H1 (cell line): ENCODE measurements at regions not wholly inside any gene's neighbourhood (a gene's known extent, or its start where the extent isn't known, plus 50 kb on each side); places are given as distances from the start of the nearest gene placed in this dataset.

Experiments
- CTCF ChIA-PET: fragments of 300-600 bp; sonication (Branson Sonifier 250); formaldehyde crosslinking; loops from one replicate; lab custom pipeline; 2021; ENCODE audit not compliant: partially characterized antibody; lab: Charles Lee
- POLR2A ChIA-PET: fragments of 300-600 bp; sonication (Branson Sonifier 250); formaldehyde crosslinking; loops from one replicate; lab custom pipeline; 2021; ENCODE audit warnings: inconsistent platforms; ENCODE audit not compliant: partially characterized antibody; lab: Charles Lee
- DNase-seq, 2 experiments: peaks; one replicate each; pipeline versions ENCODE4 v3.0.0 to v3.0.0-alpha.2; 2010 to 2022; ENCODE audit warnings: low spot score in 2 of 2, low read depth in 1 of 2, mixed read lengths in 1 of 2
- FAIRE-seq: peaks from 2 replicates; lab custom pipeline; 2011; peaks lifted over from hg19 to GRCh38; lab: Jason Lieb, UNC
- H2AFZ ChIP-seq: 2 replicates; pipeline ENCODE4 v1.8.1; 2012; ENCODE audit warnings: low read length, inconsistent platforms
- H2AK5ac ChIP-seq: 2 replicates; pipeline ENCODE4 v1.6.1; 2013; ENCODE audit warnings: low read depth, low read length
- H2BK120ac ChIP-seq: replicated peaks from 2 replicates; pipeline ENCODE3; 2013; ENCODE audit warnings: low read depth, low read length, inconsistent platforms
- H2BK12ac ChIP-seq: 2 replicates; pipeline ENCODE4 v1.6.1; 2013; ENCODE audit warnings: low read depth, low read length
- H2BK15ac ChIP-seq: 2 replicates; pipeline ENCODE4 v1.6.1; 2013; ENCODE audit warnings: low read length
- H2BK20ac ChIP-seq: 2 replicates; pipeline ENCODE4 v1.6.1; 2013; ENCODE audit warnings: low read length
- H2BK5ac ChIP-seq: 2 replicates; pipeline ENCODE4 v1.6.1; 2013; ENCODE audit warnings: low read depth, low read length
- H3K14ac ChIP-seq: 2 replicates; pipeline ENCODE4 v1.6.1; 2013; ENCODE audit warnings: inconsistent platforms; ENCODE audit not compliant: insufficient read length
- H3K18ac ChIP-seq: 2 replicates; pipeline ENCODE4 v1.6.1; 2013; ENCODE audit warnings: low read length; ENCODE audit errors: extremely low read depth
- H3K23ac ChIP-seq: 2 replicates; pipeline ENCODE4 v1.6.1; 2013; ENCODE audit warnings: inconsistent platforms; ENCODE audit not compliant: insufficient read length
- H3K23me2 ChIP-seq: 2 replicates; pipeline ENCODE4 v1.6.1; 2013; ENCODE audit warnings: low read depth, low read length
- H3K27ac ChIP-seq: 2 replicates; pipeline ENCODE4 v1.6.1; 2011; ENCODE audit warnings: low read depth, low read length, inconsistent platforms
- H3K27me3 ChIP-seq, 4 experiments: replicated peaks in 1 of 4; 1 replicate in 1 of 4; 2 replicates in 3 of 4; pipeline versions ENCODE4 v1.6.1 to v1.8.1; 2011 to 2013; ENCODE audit warnings: low read length in 3 of 4, mild to moderate bottlenecking in 3 of 4, inconsistent platforms in 2 of 4, mixed read lengths in 2 of 4, moderate library complexity in 1 of 4; ENCODE audit not compliant: control insufficient read depth in 3 of 4, insufficient read depth in 3 of 4; ENCODE audit errors: extremely low read depth in 1 of 4
- H3K36me3 ChIP-seq, 4 experiments: 2 replicates each; pipeline versions ENCODE4 v1.6.1 to v1.8.1; 2011 to 2013; ENCODE audit warnings: mild to moderate bottlenecking in 4 of 4, low read length in 3 of 4, moderate library complexity in 2 of 4, control low read depth in 1 of 4, inconsistent platforms in 1 of 4; ENCODE audit not compliant: insufficient read depth in 4 of 4, control insufficient read depth in 2 of 4
- H3K4ac ChIP-seq: replicated peaks from 2 replicates; pipeline ENCODE3; 2013; ENCODE audit warnings: low read length, low read depth, mixed read lengths, inconsistent platforms; ENCODE audit not compliant: insufficient read length
- H3K4me1 ChIP-seq, 4 experiments: replicated peaks in 1 of 4; 1 replicate in 1 of 4; 2 replicates in 3 of 4; pipeline versions ENCODE4 v1.6.1 to v1.8.1; 2011 to 2013; ENCODE audit warnings: low read length in 3 of 4, inconsistent platforms in 2 of 4, mixed read lengths in 1 of 4; ENCODE audit not compliant: insufficient read depth in 4 of 4, control insufficient read depth in 3 of 4
- H3K4me2 ChIP-seq, 2 experiments: 2 replicates each; pipeline versions ENCODE4 v1.6.1 to v1.8.1; 2011 to 2013; ENCODE audit warnings: low read depth in 2 of 2, low read length in 2 of 2, control low read depth in 1 of 2, inconsistent platforms in 1 of 2, mild to moderate bottlenecking in 1 of 2; ENCODE audit not compliant: insufficient read depth in 1 of 2
- H3K4me3 ChIP-seq, 4 experiments: fragments of 200-600, 300-600 bp in 1 of 4; sonication (generic), shearing (Covaris generic), sonication (Bioruptor Twin) in 1 of 4; 2 replicates each; pipeline versions ENCODE4 v1.5.1 to v1.8.1; 2011 to 2016; ENCODE audit warnings: low read length in 4 of 4, low read depth in 3 of 4, control low read depth in 2 of 4, inconsistent platforms in 2 of 4, mild to moderate bottlenecking in 2 of 4, mixed read lengths in 1 of 4, moderate library complexity in 1 of 4; ENCODE audit not compliant: insufficient read depth in 2 of 4; ENCODE audit errors: extremely low read depth in 1 of 4
- H3K56ac ChIP-seq: replicated peaks from 2 replicates; pipeline ENCODE3; 2013; ENCODE audit warnings: low read depth, mild to moderate bottlenecking, mixed read lengths, low read length, inconsistent platforms; ENCODE audit not compliant: insufficient read length
- H3K79me1 ChIP-seq: 2 replicates; pipeline ENCODE4 v1.6.1; 2013; ENCODE audit warnings: low read depth, low read length, control low read depth
- H3K79me2 ChIP-seq, 2 experiments: 2 replicates each; pipeline versions ENCODE4 v1.6.1 to v1.8.1; 2012 to 2013; ENCODE audit warnings: low read length in 2 of 2, mild to moderate bottlenecking in 2 of 2, inconsistent platforms in 1 of 2; ENCODE audit not compliant: insufficient read depth in 2 of 2, control insufficient read depth in 1 of 2
- H3K9ac ChIP-seq, 4 experiments: replicated peaks in 1 of 4; 1 replicate in 1 of 4; 2 replicates in 3 of 4; pipeline versions ENCODE4 v1.6.1 to v1.8.1; 2011 to 2013; ENCODE audit warnings: low read depth in 3 of 4, low read length in 3 of 4, control low read depth in 2 of 4, mild to moderate bottlenecking in 2 of 4, moderate library complexity in 2 of 4, inconsistent platforms in 1 of 4; ENCODE audit errors: extremely low read depth in 1 of 4
- H3K9me3 ChIP-seq, 2 experiments: 2 replicates each; pipeline versions ENCODE4 v1.6.1 to v1.8.1; 2012 to 2013; ENCODE audit warnings: mild to moderate bottlenecking in 2 of 2, moderate library complexity in 2 of 2, control low read depth in 1 of 2, inconsistent platforms in 1 of 2, low read depth in 1 of 2, low read length in 1 of 2, mixed read lengths in 1 of 2; ENCODE audit not compliant: insufficient read depth in 2 of 2
- H4K20me1 ChIP-seq, 2 experiments: replicated peaks in 1 of 2; 2 replicates each; pipeline versions ENCODE3 to v1.8.1; 2011 to 2013; ENCODE audit warnings: inconsistent platforms in 2 of 2, low read length in 2 of 2, mild to moderate bottlenecking in 1 of 2; ENCODE audit not compliant: insufficient read depth in 2 of 2, control insufficient read depth in 1 of 2
- H4K5ac ChIP-seq: 2 replicates; pipeline ENCODE4 v1.6.1; 2013; ENCODE audit warnings: low read length, low read depth, mixed read lengths, inconsistent platforms; ENCODE audit not compliant: insufficient read length
- H4K8ac ChIP-seq: 2 replicates; pipeline ENCODE4 v1.8.0; 2013; ENCODE audit warnings: mild to moderate bottlenecking, moderate library complexity, low read length, inconsistent platforms; ENCODE audit not compliant: insufficient read depth; ENCODE audit errors: extremely low read depth
- H4K91ac ChIP-seq: replicated peaks from 2 replicates; pipeline ENCODE3; 2013; ENCODE audit warnings: low read length, mixed read lengths, inconsistent platforms; ENCODE audit not compliant: insufficient read length
- ASH2L ChIP-seq: fragments of 200-600, 300-600 bp; sonication (generic); IDR thresholded peaks from one replicate; pipeline ENCODE4 v1.7.1; 2017; ENCODE audit warnings: low read length
- CBX8 ChIP-seq: fragments of 300-800, 300-1000 bp; sonication (generic); IDR thresholded peaks from 2 replicates; pipeline ENCODE4 v1.7.1; 2016; ENCODE audit warnings: low read depth, low read length, borderline replicate concordance
- CEBPB ChIP-seq: IDR thresholded peaks from 2 replicates; pipeline ENCODE4 v1.6.1; 2012; ENCODE audit warnings: low read depth, low read length
- POLR2AphosphoS5 ChIP-seq: IDR thresholded peaks from 2 replicates; pipeline ENCODE4 v1.6.1; 2011; ENCODE audit warnings: low read depth, low read length
- POU5F1 ChIP-seq: IDR thresholded peaks from 2 replicates; pipeline ENCODE4 v1.6.1; 2011; ENCODE audit warnings: low read depth, mild to moderate bottlenecking, low read length, moderate library complexity
- SIN3A ChIP-seq, 2 experiments: IDR thresholded peaks in 1 of 2; conservative IDR thresholded peaks in 1 of 2; 2 replicates each; pipeline ENCODE4 v1.6.1; 2011 to 2012; ENCODE audit warnings: low read length in 2 of 2, improper control_type of control experiment in 1 of 2, low read depth in 1 of 2, mild to moderate bottlenecking in 1 of 2
- SIX5 ChIP-seq: IDR thresholded peaks from 2 replicates; pipeline ENCODE4 v1.6.1; 2011; ENCODE audit warnings: mild to moderate bottlenecking, low read depth, low read length
- TAF7 ChIP-seq: optimal IDR thresholded peaks from 2 replicates; pipeline ENCODE3; 2011; ENCODE audit warnings: low read depth, mild to moderate bottlenecking, inconsistent platforms, low read length, moderate library complexity, borderline replicate concordance
- TCF12 ChIP-seq: IDR thresholded peaks from 2 replicates; pipeline ENCODE4 v1.6.1; 2011; ENCODE audit warnings: low read depth, mild to moderate bottlenecking, low read length
- WGBS, 2 experiments: shearing (Covaris generic) in 1 of 2; methylation state at CpG; one replicate each; pipeline versions ENCODE4 v1.1.6 to v1.1.7; 2013 to 2015; ENCODE audit warnings: low lambda C conversion rate in 2 of 2, mixed read lengths in 2 of 2, inconsistent platforms in 1 of 2, low coverage in 1 of 2, missing lambda C conversion rate in 1 of 2; ENCODE audit not compliant: insufficient replicate concordance in 2 of 2, insufficient coverage in 1 of 2, insufficient read length in 1 of 2; ENCODE audit errors: extremely low coverage in 1 of 2, missing lambda C conversion rate in 1 of 2; 5-methylcytosine and 5-hydroxymethylcytosine counted together

DNA sequence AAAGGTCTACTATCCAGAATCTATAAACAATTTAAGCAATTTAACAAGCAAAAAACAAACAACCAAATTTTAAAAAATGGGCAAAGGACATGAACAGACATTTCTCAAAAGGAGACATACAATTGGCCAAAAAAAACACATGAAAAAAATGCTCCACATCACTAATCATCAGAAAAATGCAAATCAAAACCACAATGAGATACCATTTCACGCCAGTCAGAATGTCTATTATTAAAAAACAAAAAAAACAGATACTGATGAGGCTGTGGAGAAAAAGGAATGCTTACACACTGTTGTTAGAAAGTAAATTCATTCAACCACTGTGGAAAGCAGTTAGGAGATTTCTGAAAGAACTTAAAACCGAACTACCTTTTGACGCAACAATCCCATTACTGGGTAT, 66.4 kb upstream of the SESTD1 start:
- Histone ChIP-seq H3K56ac (no peak overlapping the region), H2AFZ (no peak overlapping the region), H2BK5ac (no peak overlapping the region), H4K20me1 (no peaks in the 10 kb centered on the region), H2AK5ac (no peak overlapping the region), H3K4ac (no peak overlapping the region), H2BK120ac (no peak overlapping the region), H4K8ac (no peak overlapping the region), H2BK20ac (no peak overlapping the region), H4K5ac (no peak overlapping the region), H3K9me3 (no peaks in the 10 kb centered on the region), H3K14ac (no peak overlapping the region), H4K91ac (no peak overlapping the region), H3K4me1 (no peaks in the 10 kb centered on the region), H3K79me2 (no peaks in the 10 kb centered on the region), H3K27ac (no peak overlapping the region), H3K4me2 (no peak overlapping the region), H3K79me1 (no peaks in the 10 kb centered on the region), H2BK15ac (no peak overlapping the region), H3K9ac (no peak overlapping the region), H3K4me3 (no peak overlapping the region), H3K18ac (no peak overlapping the region), H3K36me3 (no peaks in the 10 kb centered on the region), H3K27me3 (no peaks in the 10 kb centered on the region), H3K23ac (no peak overlapping the region), H2BK12ac (no peak overlapping the region), H3K23me2 (no peaks in the 10 kb centered on the region)
- WGBS, 2 experiments = 98% methylated on average over 3 of the region's 3 CpGs; no CpG with 5 or more reads in 1 of the 2 experiments
- DNase-seq = no peak
- ChIA-PET CTCF (interaction anchor here (2.2 kb wide), 1 partner anchor 10 kb away, joined by 6 read pairs; no protein-coding TSS in a partner anchor), POLR2A (no interaction called here)
- TF ChIP-seq CBX8 (no peak), SIN3A (conservative IDR thresholded peaks at IDR 0.05 in 1 of 2, IDR thresholded peaks at IDR 0.05 in 1 of 2; ENCODE audit: low read depth in 1 of 2, low read length in 2 of 2) (no peak), TAF7 (no peak), CEBPB (no peak), TCF12 (no peak), ASH2L (no peak), POU5F1 (no peak), POLR2AphosphoS5 (no peak), SIX5 (no peak)
- no peak for FAIRE-seq
